GM19328 (cell line): ENCODE measurements at regions not wholly inside any gene's neighbourhood (a gene's known extent, or its start where the extent isn't known, plus 50 kb on each side); places are given as distances from the start of the nearest gene placed in this dataset.

Experiments
- ATAC-seq: cut with Tn5 transposase; IDR thresholded peaks from one replicate; pipeline ENCODE4 v1.9.1; 2021; ENCODE audit warnings: mild to moderate bottlenecking, moderate library complexity; ENCODE audit not compliant: unreplicated experiment

- no peak for ATAC-seq
These were observed 158.0 kb upstream of the PCDH10 start for GRCh38 chr4:132991111-132991510.

GRCh38 chr4:132992686-132993085 is 156.4 kb upstream of the PCDH10 start:
- no peak for ATAC-seq

- no peak for ATAC-seq
These were observed 150.4 kb upstream of the PCDH10 start for GRCh38 chr4:132998585-132999230.

- no peak for ATAC-seq
These were observed 149.1 kb upstream of the PCDH10 start for GRCh38 chr4:133000012-133000411.

- ATAC-seq: no peak
These were observed 145.9 kb upstream of the PCDH10 start for GRCh38 chr4:133003169-133003568.

- ATAC-seq: no peak
These were observed 134.5 kb upstream of the PCDH10 start for GRCh38 chr4:133014473-133015135.

GRCh38 chr4:133045288-133045687 is 103.8 kb upstream of the PCDH10 start:
- no peak for ATAC-seq

GRCh38 chr4:133046156-133046555 is 102.9 kb upstream of the PCDH10 start:
- no peak for ATAC-seq

- ATAC-seq: no peak
These were observed 90.4 kb upstream of the PCDH10 start for GRCh38 chr4:133058701-133059100.

- no peak for ATAC-seq
These were observed 90.0 kb upstream of the PCDH10 start for GRCh38 chr4:133059117-133059516.

- ATAC-seq: no peak
These were observed 86.2 kb upstream of the PCDH10 start for GRCh38 chr4:133062851-133063250.

GRCh38 chr4:133068083-133068482 is 81.0 kb upstream of the PCDH10 start:
- ATAC-seq: no peak

- ATAC-seq: no peak
These were observed 67.8 kb upstream of the PCDH10 start for GRCh38 chr4:133081246-133081645.

- no peak for ATAC-seq
These were observed 64.7 kb upstream of the PCDH10 start for GRCh38 chr4:133084421-133084820.

- no peak for ATAC-seq
These were observed 53.5 kb upstream of the PCDH10 start for GRCh38 chr4:133095591-133095990.

GRCh38 chr4:133096972-133097371 is 52.1 kb upstream of the PCDH10 start:
- ATAC-seq: no peak
